ENCODE measurements at regions not wholly inside any gene's neighbourhood (a gene's known extent, or its start where the extent isn't known, plus 50 kb on each side); places are given as distances from the start of the nearest gene placed in this dataset.

- TF ChIP-seq CTCF (conservative IDR thresholded peaks at IDR 0.05 in 1 of 2, IDR thresholded peaks at IDR 0.05 in 1 of 2; ENCODE audit: low read depth in 1 of 2, low read length in 2 of 2) = no peak
- TF ChIP-seq EZH2 (IDR thresholded peaks at IDR 0.05; ENCODE audit: low read length, missing control alignments) = no peak
These were observed 81.5 kb upstream of the NEBL start for GRCh38 chr10:20978617-20979016.
